ENCODE measurements at regions not wholly inside any gene's neighbourhood (a gene's known extent, or its start where the extent isn't known, plus 50 kb on each side); places are given as distances from the start of the nearest gene placed in this dataset.

- Histone ChIP-seq H3K4me1 (ENCODE audit: control insufficient read depth, insufficient read depth, low read length, poor library complexity, severe bottlenecking) (no peaks in the 10 kb centered on the region), H3K36me3 (ENCODE audit: control insufficient read depth, insufficient read depth, low read length) (no peaks in the 10 kb centered on the region), H3K4me3 (ENCODE audit: insufficient read depth, low read depth, low read length, poor library complexity, severe bottlenecking) (no peak overlapping the region), H3K27me3 (replicated peaks; ENCODE audit: control insufficient read depth, insufficient read depth, low read length, poor library complexity, severe bottlenecking) (no peaks in the 10 kb centered on the region), H3K9me3 (ENCODE audit: control insufficient read depth, low read length) (no peaks in the 10 kb centered on the region), H3K27ac (ENCODE audit: insufficient read depth, low read length, poor library complexity, severe bottlenecking) (no peak overlapping the region)
- no peak for DNase-seq
Observed at GRCh38 chr13:105273665-105274222, 1261.7 kb downstream of the EFNB2 start.

- Histone ChIP-seq H3K27ac (ENCODE audit: insufficient read depth, low read length, poor library complexity, severe bottlenecking) (no peak overlapping the region), H3K27me3 (replicated peaks; ENCODE audit: control insufficient read depth, insufficient read depth, low read length, poor library complexity, severe bottlenecking) (no peaks in the 10 kb centered on the region), H3K36me3 (ENCODE audit: control insufficient read depth, insufficient read depth, low read length) (no peaks in the 10 kb centered on the region), H3K4me3 (ENCODE audit: insufficient read depth, low read depth, low read length, poor library complexity, severe bottlenecking) (no peak overlapping the region), H3K4me1 (ENCODE audit: control insufficient read depth, insufficient read depth, low read length, poor library complexity, severe bottlenecking) (no peaks in the 10 kb centered on the region), H3K9me3 (ENCODE audit: control insufficient read depth, low read length) (no peaks in the 10 kb centered on the region)
- DNase-seq = no peak
Observed at GRCh38 chr13:105272660-105273631, 1262.5 kb downstream of the EFNB2 start.

GRCh38 chr13:105266615-105267014, 1268.8 kb downstream of the EFNB2 start:
- no peak overlapping the region for H3K4me3 ChIP-seq (ENCODE audit: insufficient read depth, low read depth, low read length, poor library complexity, severe bottlenecking)
- H3K9me3 ChIP-seq (ENCODE audit: control insufficient read depth, low read length) = no peaks in the 10 kb centered on the region
- DNase-seq = no peak
- H3K27ac ChIP-seq (ENCODE audit: insufficient read depth, low read length, poor library complexity, severe bottlenecking) = no peak overlapping the region
- no peaks in the 10 kb centered on the region for H3K36me3 ChIP-seq (ENCODE audit: control insufficient read depth, insufficient read depth, low read length)
- no peaks in the 10 kb centered on the region for H3K27me3 ChIP-seq (replicated peaks; ENCODE audit: control insufficient read depth, insufficient read depth, low read length, poor library complexity, severe bottlenecking)
- no peaks in the 10 kb centered on the region for H3K4me1 ChIP-seq (ENCODE audit: control insufficient read depth, insufficient read depth, low read length, poor library complexity, severe bottlenecking)

- Histone ChIP-seq H3K4me1 (ENCODE audit: control insufficient read depth, insufficient read depth, low read length, poor library complexity, severe bottlenecking) (no peaks in the 10 kb centered on the region), H3K27ac (ENCODE audit: insufficient read depth, low read length, poor library complexity, severe bottlenecking) (no peak overlapping the region), H3K36me3 (ENCODE audit: control insufficient read depth, insufficient read depth, low read length) (no peaks in the 10 kb centered on the region), H3K4me3 (ENCODE audit: insufficient read depth, low read depth, low read length, poor library complexity, severe bottlenecking) (no peak overlapping the region), H3K9me3 (ENCODE audit: control insufficient read depth, low read length) (no peaks in the 10 kb centered on the region), H3K27me3 (replicated peaks; ENCODE audit: control insufficient read depth, insufficient read depth, low read length, poor library complexity, severe bottlenecking) (no peaks in the 10 kb centered on the region)
- DNase-seq = no peak
Observed at GRCh38 chr13:105262579-105262978, 1272.9 kb downstream of the EFNB2 start.

GRCh38 chr13:105259426-105259825, 1276.0 kb downstream of the EFNB2 start:
- Histone ChIP-seq H3K4me3 (ENCODE audit: insufficient read depth, low read depth, low read length, poor library complexity, severe bottlenecking) (no peak overlapping the region), H3K9me3 (ENCODE audit: control insufficient read depth, low read length) (no peaks in the 10 kb centered on the region), H3K27ac (ENCODE audit: insufficient read depth, low read length, poor library complexity, severe bottlenecking) (no peak overlapping the region), H3K4me1 (ENCODE audit: control insufficient read depth, insufficient read depth, low read length, poor library complexity, severe bottlenecking) (no peaks in the 10 kb centered on the region), H3K27me3 (replicated peaks; ENCODE audit: control insufficient read depth, insufficient read depth, low read length, poor library complexity, severe bottlenecking) (no peaks in the 10 kb centered on the region), H3K36me3 (ENCODE audit: control insufficient read depth, insufficient read depth, low read length) (no peaks in the 10 kb centered on the region)
- no peak for DNase-seq

- no peak overlapping the region for H3K27ac ChIP-seq (ENCODE audit: insufficient read depth, low read length, poor library complexity, severe bottlenecking)
- no peaks in the 10 kb centered on the region for H3K27me3 ChIP-seq (replicated peaks; ENCODE audit: control insufficient read depth, insufficient read depth, low read length, poor library complexity, severe bottlenecking)
- H3K9me3 ChIP-seq (ENCODE audit: control insufficient read depth, low read length) = no peaks in the 10 kb centered on the region
- DNase-seq = no peak
- no peaks in the 10 kb centered on the region for H3K4me1 ChIP-seq (ENCODE audit: control insufficient read depth, insufficient read depth, low read length, poor library complexity, severe bottlenecking)
- no peaks in the 10 kb centered on the region for H3K36me3 ChIP-seq (ENCODE audit: control insufficient read depth, insufficient read depth, low read length)
- H3K4me3 ChIP-seq (ENCODE audit: insufficient read depth, low read depth, low read length, poor library complexity, severe bottlenecking) = no peak overlapping the region
Observed at GRCh38 chr13:105255472-105255871, 1280.0 kb downstream of the EFNB2 start.

GRCh38 chr13:105251293-105251692, 1284.2 kb downstream of the EFNB2 start:
- no peaks in the 10 kb centered on the region for H3K4me1 ChIP-seq (ENCODE audit: control insufficient read depth, insufficient read depth, low read length, poor library complexity, severe bottlenecking)
- no peak overlapping the region for H3K27ac ChIP-seq (ENCODE audit: insufficient read depth, low read length, poor library complexity, severe bottlenecking)
- no peaks in the 10 kb centered on the region for H3K27me3 ChIP-seq (replicated peaks; ENCODE audit: control insufficient read depth, insufficient read depth, low read length, poor library complexity, severe bottlenecking)
- no peak for DNase-seq
- H3K9me3 ChIP-seq (ENCODE audit: control insufficient read depth, low read length) = no peaks in the 10 kb centered on the region
- H3K4me3 ChIP-seq (ENCODE audit: insufficient read depth, low read depth, low read length, poor library complexity, severe bottlenecking) = no peak overlapping the region
- no peaks in the 10 kb centered on the region for H3K36me3 ChIP-seq (ENCODE audit: control insufficient read depth, insufficient read depth, low read length)

GRCh38 chr13:105247830-105248229, 1287.6 kb downstream of the EFNB2 start:
- H3K27me3 ChIP-seq (replicated peaks; ENCODE audit: control insufficient read depth, insufficient read depth, low read length, poor library complexity, severe bottlenecking) = no peaks in the 10 kb centered on the region
- no peak overlapping the region for H3K4me3 ChIP-seq (ENCODE audit: insufficient read depth, low read depth, low read length, poor library complexity, severe bottlenecking)
- H3K27ac ChIP-seq (ENCODE audit: insufficient read depth, low read length, poor library complexity, severe bottlenecking) = no peak overlapping the region
- no peak for DNase-seq
- H3K4me1 ChIP-seq (ENCODE audit: control insufficient read depth, insufficient read depth, low read length, poor library complexity, severe bottlenecking) = no peaks in the 10 kb centered on the region
- H3K36me3 ChIP-seq (ENCODE audit: control insufficient read depth, insufficient read depth, low read length) = no peaks in the 10 kb centered on the region
- no peaks in the 10 kb centered on the region for H3K9me3 ChIP-seq (ENCODE audit: control insufficient read depth, low read length)

GRCh38 chr13:105240371-105240770, 1295.1 kb downstream of the EFNB2 start:
- Histone ChIP-seq H3K36me3 (ENCODE audit: control insufficient read depth, insufficient read depth, low read length) (no peaks in the 10 kb centered on the region), H3K9me3 (ENCODE audit: control insufficient read depth, low read length) (no peaks in the 10 kb centered on the region), H3K4me3 (ENCODE audit: insufficient read depth, low read depth, low read length, poor library complexity, severe bottlenecking) (no peak overlapping the region), H3K4me1 (ENCODE audit: control insufficient read depth, insufficient read depth, low read length, poor library complexity, severe bottlenecking) (no peaks in the 10 kb centered on the region), H3K27ac (ENCODE audit: insufficient read depth, low read length, poor library complexity, severe bottlenecking) (no peak overlapping the region), H3K27me3 (replicated peaks; ENCODE audit: control insufficient read depth, insufficient read depth, low read length, poor library complexity, severe bottlenecking) (no peaks in the 10 kb centered on the region)
- DNase-seq = no peak

GRCh38 chr13:105232439-105232838, 1303.0 kb downstream of the EFNB2 start:
- Histone ChIP-seq H3K27me3 (replicated peaks; ENCODE audit: control insufficient read depth, insufficient read depth, low read length, poor library complexity, severe bottlenecking) (no peaks in the 10 kb centered on the region), H3K4me3 (ENCODE audit: insufficient read depth, low read depth, low read length, poor library complexity, severe bottlenecking) (no peak overlapping the region), H3K36me3 (ENCODE audit: control insufficient read depth, insufficient read depth, low read length) (no peaks in the 10 kb centered on the region), H3K27ac (ENCODE audit: insufficient read depth, low read length, poor library complexity, severe bottlenecking) (no peak overlapping the region), H3K9me3 (ENCODE audit: control insufficient read depth, low read length) (no peaks in the 10 kb centered on the region), H3K4me1 (ENCODE audit: control insufficient read depth, insufficient read depth, low read length, poor library complexity, severe bottlenecking) (no peaks in the 10 kb centered on the region)
- no peak for DNase-seq
